ENCODE measurements at regions not wholly inside any gene's neighbourhood (a gene's known extent, or its start where the extent isn't known, plus 50 kb on each side); places are given as distances from the start of the nearest gene placed in this dataset.

- no peaks in the 10 kb centered on the region for H3K4me1 ChIP-seq (ENCODE audit: control insufficient read depth in 2 of 3, insufficient read depth in 2 of 3, low read depth in 1 of 3, low read length in 3 of 3)
- no peak overlapping the region for H3K27ac ChIP-seq (ENCODE audit: low read depth in 2 of 2, low read length in 2 of 2)
- H3K9ac ChIP-seq (ENCODE audit: low read length in 3 of 3): no peak overlapping the region
- no peak for FAIRE-seq
- no peaks in the 10 kb centered on the region for H3K27me3 ChIP-seq (ENCODE audit: control insufficient read depth, insufficient read depth, low read length)
- intact Hi-C loops (cut with DNase I): no loop called here
- no peaks in the 10 kb centered on the region for H3K9me3 ChIP-seq (ENCODE audit: control insufficient read depth in 2 of 3, insufficient read depth in 1 of 3, low read length in 3 of 3)
- no peak overlapping the region for H3K4me3 ChIP-seq (ENCODE audit: low read length in 3 of 3)
- no peak for TF ChIP-seq CTCF (IDR thresholded peaks at IDR 0.05; ENCODE audit: borderline replicate concordance, extremely low read depth, insufficient read depth)
- H3K36me3 ChIP-seq (ENCODE audit: control insufficient read depth in 2 of 3, insufficient read depth in 3 of 3, low read length in 3 of 3): no peaks in the 10 kb centered on the region
- no peak for DNase-seq
Measured at GRCh38 chr11:106178361-106178760, 100.9 kb downstream of the AASDHPPT start.

GRCh38 chr11:106179048-106179447, 101.6 kb downstream of the AASDHPPT start:
- intact Hi-C loops (cut with DNase I): no loop called here
- H3K36me3 ChIP-seq (ENCODE audit: control insufficient read depth in 2 of 3, insufficient read depth in 3 of 3, low read length in 3 of 3): no peaks in the 10 kb centered on the region
- H3K4me3 ChIP-seq (ENCODE audit: low read length in 3 of 3): no peak overlapping the region
- no peak for TF ChIP-seq CTCF (IDR thresholded peaks at IDR 0.05; ENCODE audit: borderline replicate concordance, extremely low read depth, insufficient read depth)
- no peaks in the 10 kb centered on the region for H3K9me3 ChIP-seq (ENCODE audit: control insufficient read depth in 2 of 3, insufficient read depth in 1 of 3, low read length in 3 of 3)
- no peak for FAIRE-seq
- H3K4me1 ChIP-seq (ENCODE audit: control insufficient read depth in 2 of 3, insufficient read depth in 2 of 3, low read depth in 1 of 3, low read length in 3 of 3): no peaks in the 10 kb centered on the region
- no peak overlapping the region for H3K9ac ChIP-seq (ENCODE audit: low read length in 3 of 3)
- no peak overlapping the region for H3K27ac ChIP-seq (ENCODE audit: low read depth in 2 of 2, low read length in 2 of 2)
- no peaks in the 10 kb centered on the region for H3K27me3 ChIP-seq (ENCODE audit: control insufficient read depth, insufficient read depth, low read length)
- no peak for DNase-seq

GRCh38 chr11:106186630-106187029, 109.2 kb downstream of the AASDHPPT start:
- intact Hi-C loops (cut with DNase I): no loop called here
- H3K36me3 ChIP-seq (ENCODE audit: control insufficient read depth in 2 of 3, insufficient read depth in 3 of 3, low read length in 3 of 3): no peaks in the 10 kb centered on the region
- H3K9me3 ChIP-seq (ENCODE audit: control insufficient read depth in 2 of 3, insufficient read depth in 1 of 3, low read length in 3 of 3): no peaks in the 10 kb centered on the region
- no peaks in the 10 kb centered on the region for H3K4me1 ChIP-seq (ENCODE audit: control insufficient read depth in 2 of 3, insufficient read depth in 2 of 3, low read depth in 1 of 3, low read length in 3 of 3)
- FAIRE-seq (no peak), DNase-seq (no peak)
- H3K27ac ChIP-seq (ENCODE audit: low read depth in 2 of 2, low read length in 2 of 2): no peak overlapping the region
- no peak for TF ChIP-seq CTCF (IDR thresholded peaks at IDR 0.05; ENCODE audit: borderline replicate concordance, extremely low read depth, insufficient read depth)
- H3K27me3 ChIP-seq (ENCODE audit: control insufficient read depth, insufficient read depth, low read length): no peaks in the 10 kb centered on the region
- no peak overlapping the region for H3K9ac ChIP-seq (ENCODE audit: low read length in 3 of 3)
- H3K4me3 ChIP-seq (ENCODE audit: low read length in 3 of 3): no peak overlapping the region

- Histone ChIP-seq H3K9me3 (ENCODE audit: control insufficient read depth in 2 of 3, insufficient read depth in 1 of 3, low read length in 3 of 3) (no peaks in the 10 kb centered on the region), H3K4me1 (ENCODE audit: control insufficient read depth in 2 of 3, insufficient read depth in 2 of 3, low read depth in 1 of 3, low read length in 3 of 3) (no peaks in the 10 kb centered on the region), H3K27me3 (ENCODE audit: control insufficient read depth, insufficient read depth, low read length) (no peaks in the 10 kb centered on the region), H3K9ac (ENCODE audit: low read length in 3 of 3) (no peak overlapping the region), H3K4me3 (ENCODE audit: low read length in 3 of 3) (no peak overlapping the region), H3K27ac (ENCODE audit: low read depth in 2 of 2, low read length in 2 of 2) (no peak overlapping the region), H3K36me3 (ENCODE audit: control insufficient read depth in 2 of 3, insufficient read depth in 3 of 3, low read length in 3 of 3) (no peaks in the 10 kb centered on the region)
- DNase-seq (no peak), FAIRE-seq (no peak)
- no peak for TF ChIP-seq CTCF (IDR thresholded peaks at IDR 0.05; ENCODE audit: borderline replicate concordance, extremely low read depth, insufficient read depth)
- intact Hi-C loops (cut with DNase I): no loop called here
Measured at GRCh38 chr11:106187860-106188456, 110.5 kb downstream of the AASDHPPT start.

Measured in kidney (tissue), 13 donors.